A549 (cell line): ENCODE measurements at regions not wholly inside any gene's neighbourhood (a gene's known extent, or its start where the extent isn't known, plus 50 kb on each side); places are given as distances from the start of the nearest gene placed in this dataset.

Source experiments
- ATAC-seq, 2 experiments: fragments of 200-7000 bp in 1 of 2; fragments of >200 bp in 1 of 2; cut with Nextera tagmentation in 1 of 2; cut with Tn5 transposase in 1 of 2; 3 replicates each; pipeline versions ENCODE4 v1.8.0 to v1.9.1; 2018 to 2020; ENCODE audit warnings: mild to moderate bottlenecking in 1 of 2, moderate library complexity in 1 of 2
- CTCF ChIA-PET: fragments of 300-600 bp; sonication (Branson Sonifier 250); formaldehyde crosslinking; extraction: SDS; loops from one replicate; lab custom pipeline; 2021; ENCODE audit warnings: antibody characterized with exemption, inconsistent platforms; lab: Yijun Ruan, JAX
- POLR2A ChIA-PET: fragments of 350-600 bp; formaldehyde crosslinking; extraction: SDS; loops from one replicate; lab custom pipeline; 2021; ENCODE audit warnings: antibody characterized with exemption, inconsistent platforms; lab: Yijun Ruan, JAX
- DNase-seq, 2 experiments: peaks; one replicate each; pipeline versions ENCODE4 v3.0.0 to v3.0.0-alpha.2; 2011 to 2016; ENCODE audit warnings: low read depth in 1 of 2, low spot score in 1 of 2
- FAIRE-seq: peaks from 2 replicates; lab custom pipeline; 2011; peaks lifted over from hg19 to GRCh38; lab: Jason Lieb, UNC
- H3K27ac ChIP-seq, 2 experiments: fragments of >200 bp; sonication (Bioruptor Twin); formaldehyde crosslinking; 3 replicates each; pipeline ENCODE4 v1.5.1; 2016 to 2017
- H3K4me1 ChIP-seq: fragments of >200 bp; sonication (Bioruptor Twin); formaldehyde crosslinking; 3 replicates; pipeline ENCODE4 v1.6.1; 2016
- H3K4me2 ChIP-seq: fragments of >200 bp; sonication (Bioruptor Twin); formaldehyde crosslinking; 3 replicates; pipeline ENCODE4 v1.6.1; 2016
- H3K4me3 ChIP-seq: fragments of >200 bp; sonication (Bioruptor Twin); formaldehyde crosslinking; 3 replicates; pipeline ENCODE4 v1.5.1; 2016
- H3K9me3 ChIP-seq: fragments of >200 bp; sonication (Bioruptor Twin); formaldehyde crosslinking; 3 replicates; pipeline ENCODE4 v1.6.1; 2016
- CBX2 ChIP-seq: fragments of 200-600 bp; sonication (generic); IDR thresholded peaks from 2 replicates; pipeline ENCODE4 v1.6.1; 2016; ENCODE audit warnings: low read depth, mild to moderate bottlenecking, borderline replicate concordance
- CBX8 ChIP-seq: fragments of 200-600 bp; sonication (generic); IDR thresholded peaks from 2 replicates; pipeline ENCODE4 v1.6.1; 2016
- CEBPB ChIP-seq, 2 experiments: fragments of >200 bp in 1 of 2; sonication (Bioruptor Twin) in 1 of 2; formaldehyde crosslinking in 1 of 2; IDR thresholded peaks; 2 replicates each; pipeline ENCODE4 v1.6.1; 2012 to 2016
- EHMT2 ChIP-seq: fragments of 200-600 bp; sonication (generic); IDR thresholded peaks from 2 replicates; pipeline ENCODE4 v1.6.1; 2016; ENCODE audit warnings: antibody characterized with exemption, low read depth, mild to moderate bottlenecking, moderate library complexity
- EP300 ChIP-seq, 2 experiments: fragments of >200 bp; sonication (Bioruptor Twin); formaldehyde crosslinking; IDR thresholded peaks; 2 replicates in 1 of 2; 3 replicates in 1 of 2; pipeline ENCODE4 v1.6.1; 2016 to 2017
- ESRRA ChIP-seq: fragments of 150-350 bp; IDR thresholded peaks from 2 replicates; pipeline ENCODE4 v1.6.1; 2014; ENCODE audit warnings: mild to moderate bottlenecking, low read length, borderline replicate concordance
- FOSB ChIP-seq: fragments of 250-450 bp; sonication (Bioruptor Pico); IDR thresholded peaks from 2 replicates; pipeline ENCODE4 v1.5.0; 2020; ENCODE audit warnings: mild to moderate bottlenecking, moderate library complexity
- FOXS1 ChIP-seq: fragments of 250-450 bp; sonication (Bioruptor Pico); IDR thresholded peaks from 2 replicates; pipeline ENCODE4 v1.5.0; 2020; ENCODE audit warnings: mild to moderate bottlenecking, moderate library complexity
- GATA3 ChIP-seq: IDR thresholded peaks from 2 replicates; pipeline ENCODE4 v1.6.1; 2012; ENCODE audit warnings: borderline replicate concordance
- HOXB13 ChIP-seq: fragments of 250-450 bp; sonication (Bioruptor Pico); IDR thresholded peaks from 2 replicates; pipeline ENCODE4 v1.5.0; 2020; ENCODE audit warnings: low read depth, mild to moderate bottlenecking, moderate library complexity
- JUN ChIP-seq, 2 experiments: fragments of >200 bp; sonication (Bioruptor Twin); formaldehyde crosslinking; IDR thresholded peaks; 2 replicates in 1 of 2; 3 replicates in 1 of 2; pipeline ENCODE4 v1.6.1; 2016 to 2017
- MAZ ChIP-seq: fragments of 150-350 bp; IDR thresholded peaks from 2 replicates; pipeline ENCODE4 v1.6.1; 2014; ENCODE audit warnings: antibody characterized with exemption, low read depth, low read length, borderline replicate concordance
- NR3C1 ChIP-seq: fragments of >200 bp; sonication (Bioruptor Twin); formaldehyde crosslinking; IDR thresholded peaks from 3 replicates; pipeline ENCODE4 v1.6.1; 2017
- PHF8 ChIP-seq: fragments of 200-600 bp; sonication (generic); IDR thresholded peaks from 2 replicates; pipeline ENCODE4 v1.6.1; 2016; ENCODE audit warnings: low read depth, mild to moderate bottlenecking, antibody characterized with exemption, moderate library complexity, borderline replicate concordance
- RAD21 ChIP-seq, 2 experiments: fragments of >200 bp in 1 of 2; sonication (Bioruptor Twin) in 1 of 2; formaldehyde crosslinking in 1 of 2; IDR thresholded peaks in 1 of 2; conservative IDR thresholded peaks in 1 of 2; 2 replicates in 1 of 2; 3 replicates in 1 of 2; pipeline ENCODE4 v1.6.1; 2012 to 2018; ENCODE audit warnings: inconsistent platforms in 1 of 2
- RCOR1 ChIP-seq: fragments of 150-350 bp; IDR thresholded peaks from 2 replicates; pipeline ENCODE4 v1.6.1; 2014; ENCODE audit warnings: antibody characterized with exemption, low read length, low read depth
- RNF2 ChIP-seq: fragments of 200-600 bp; sonication (generic); IDR thresholded peaks from 2 replicates; pipeline ENCODE4 v1.6.1; 2016; ENCODE audit warnings: low read depth, mild to moderate bottlenecking, antibody characterized with exemption, moderate library complexity, borderline replicate concordance
- SMC3 ChIP-seq: fragments of >200 bp; sonication (Bioruptor Twin); formaldehyde crosslinking; IDR thresholded peaks from 3 replicates; pipeline ENCODE4 v1.6.1; 2018; ENCODE audit warnings: inconsistent platforms
- ZFP36 ChIP-seq: fragments of 450-650 bp; IDR thresholded peaks from 2 replicates; pipeline ENCODE4 v1.6.1; 2014; ENCODE audit warnings: borderline replicate concordance; ENCODE audit not compliant: partially characterized antibody
- ZNF302 ChIP-seq: fragments of 250-450 bp; sonication (Bioruptor Pico); IDR thresholded peaks from 2 replicates; pipeline ENCODE4 v1.9.0; 2021; ENCODE audit warnings: inconsistent platforms, mild to moderate bottlenecking, moderate library complexity
- WGBS: methylation state at CpG from one replicate; pipeline ENCODE4 v1.1.6; 2017; ENCODE audit errors: missing lambda C conversion rate; 5-methylcytosine and 5-hydroxymethylcytosine counted together
- TF ChIP-seq, protein P1 (sequence below): fragments of >200 bp; sonication (Bioruptor Twin); formaldehyde crosslinking; IDR thresholded peaks from 2 replicates; pipeline ENCODE4 v1.6.1; 2016
- TF ChIP-seq, protein P2 (sequence below): fragments of 200-600 bp; sonication (generic); IDR thresholded peaks from 2 replicates; pipeline ENCODE4 v1.6.1; 2016; ENCODE audit warnings: antibody characterized with exemption, mild to moderate bottlenecking, moderate library complexity
- TF ChIP-seq, protein P3 (sequence below): fragments of >200 bp; sonication (Bioruptor Twin); formaldehyde crosslinking; IDR thresholded peaks from 3 replicates; pipeline ENCODE4 v1.5.1; 2016

DNA sequence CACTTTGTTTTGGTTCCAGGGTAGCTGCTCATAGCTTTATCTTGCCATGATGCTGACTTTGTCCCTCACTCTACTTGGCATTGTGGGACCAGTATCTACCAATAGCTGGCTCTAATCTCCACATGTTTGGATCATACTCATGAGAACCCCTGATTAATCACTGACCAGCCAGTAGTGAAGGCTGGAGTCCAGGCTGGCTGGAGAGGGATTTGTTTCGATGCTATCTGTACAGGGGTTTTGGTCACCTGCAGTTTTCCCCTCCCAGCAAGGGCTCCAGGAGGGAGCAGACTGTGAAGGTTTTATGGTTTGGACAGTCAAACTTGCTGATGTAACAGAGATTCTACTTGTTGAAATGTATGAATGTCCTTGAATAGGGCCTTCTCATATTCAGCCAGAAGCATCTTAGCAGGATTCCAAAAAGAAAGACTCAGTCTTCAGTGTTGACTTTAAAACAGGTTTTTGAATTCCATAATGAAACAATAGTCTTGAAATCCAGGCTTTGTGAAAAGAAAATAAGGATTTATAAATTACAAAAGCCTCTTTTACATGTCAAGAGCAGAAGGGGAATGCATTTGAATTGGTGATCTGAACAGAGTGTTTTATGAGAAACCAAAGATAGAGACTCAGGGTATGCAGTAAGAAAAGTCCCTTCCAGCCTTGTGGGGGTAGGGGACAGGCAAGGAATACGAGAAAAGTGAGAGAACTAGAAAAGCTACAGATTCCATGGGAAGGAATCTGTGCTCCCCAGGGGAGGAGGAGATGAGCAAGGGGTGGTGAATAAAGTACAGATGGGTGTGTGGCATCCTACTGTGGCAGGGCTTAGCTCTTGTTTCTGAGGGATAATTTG, 103.1 kb upstream of the SHISA3 start:
- WGBS = 8% methylated on average over 2 of the region's 2 CpGs
- H3K27ac ChIP-seq = no peak overlapping the region
- POLR2A ChIA-PET = no interaction called here
- H3K4me3 ChIP-seq = no peak overlapping the region
- ATAC-seq = no peak
- no peaks in the 10 kb centered on the region for H3K4me1 ChIP-seq
- DNase-seq = no peak
- no peak for TF ChIP-seq ZNF302 (CRISPR knock-in tag)
- TF ChIP-seq, protein P1, sequence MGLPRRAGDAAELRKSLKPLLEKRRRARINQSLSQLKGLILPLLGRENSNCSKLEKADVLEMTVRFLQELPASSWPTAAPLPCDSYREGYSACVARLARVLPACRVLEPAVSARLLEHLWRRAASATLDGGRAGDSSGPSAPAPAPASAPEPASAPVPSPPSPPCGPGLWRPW = no peak
- TF ChIP-seq, protein P2, sequence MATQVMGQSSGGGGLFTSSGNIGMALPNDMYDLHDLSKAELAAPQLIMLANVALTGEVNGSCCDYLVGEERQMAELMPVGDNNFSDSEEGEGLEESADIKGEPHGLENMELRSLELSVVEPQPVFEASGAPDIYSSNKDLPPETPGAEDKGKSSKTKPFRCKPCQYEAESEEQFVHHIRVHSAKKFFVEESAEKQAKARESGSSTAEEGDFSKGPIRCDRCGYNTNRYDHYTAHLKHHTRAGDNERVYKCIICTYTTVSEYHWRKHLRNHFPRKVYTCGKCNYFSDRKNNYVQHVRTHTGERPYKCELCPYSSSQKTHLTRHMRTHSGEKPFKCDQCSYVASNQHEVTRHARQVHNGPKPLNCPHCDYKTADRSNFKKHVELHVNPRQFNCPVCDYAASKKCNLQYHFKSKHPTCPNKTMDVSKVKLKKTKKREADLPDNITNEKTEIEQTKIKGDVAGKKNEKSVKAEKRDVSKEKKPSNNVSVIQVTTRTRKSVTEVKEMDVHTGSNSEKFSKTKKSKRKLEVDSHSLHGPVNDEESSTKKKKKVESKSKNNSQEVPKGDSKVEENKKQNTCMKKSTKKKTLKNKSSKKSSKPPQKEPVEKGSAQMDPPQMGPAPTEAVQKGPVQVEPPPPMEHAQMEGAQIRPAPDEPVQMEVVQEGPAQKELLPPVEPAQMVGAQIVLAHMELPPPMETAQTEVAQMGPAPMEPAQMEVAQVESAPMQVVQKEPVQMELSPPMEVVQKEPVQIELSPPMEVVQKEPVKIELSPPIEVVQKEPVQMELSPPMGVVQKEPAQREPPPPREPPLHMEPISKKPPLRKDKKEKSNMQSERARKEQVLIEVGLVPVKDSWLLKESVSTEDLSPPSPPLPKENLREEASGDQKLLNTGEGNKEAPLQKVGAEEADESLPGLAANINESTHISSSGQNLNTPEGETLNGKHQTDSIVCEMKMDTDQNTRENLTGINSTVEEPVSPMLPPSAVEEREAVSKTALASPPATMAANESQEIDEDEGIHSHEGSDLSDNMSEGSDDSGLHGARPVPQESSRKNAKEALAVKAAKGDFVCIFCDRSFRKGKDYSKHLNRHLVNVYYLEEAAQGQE = no peak
- TF ChIP-seq CEBPB (IDR thresholded peaks at IDR 0.05) = no peak
- no peak for TF ChIP-seq HOXB13
- TF ChIP-seq GATA3 = no peak
- TF ChIP-seq FOXS1 = no peak
- no peak for TF ChIP-seq NR3C1
- no peak for TF ChIP-seq ESRRA
- TF ChIP-seq CBX2 = no peak
- TF ChIP-seq MAZ = no peak
- TF ChIP-seq RNF2 = no peak
- TF ChIP-seq RAD21 (conservative IDR thresholded peaks at IDR 0.05 in 1 of 2, IDR thresholded peaks at IDR 0.05 in 1 of 2) = no peak
- TF ChIP-seq JUN (IDR thresholded peaks at IDR 0.05) = no peak
- no peak for TF ChIP-seq FOSB
- TF ChIP-seq, protein P3, sequence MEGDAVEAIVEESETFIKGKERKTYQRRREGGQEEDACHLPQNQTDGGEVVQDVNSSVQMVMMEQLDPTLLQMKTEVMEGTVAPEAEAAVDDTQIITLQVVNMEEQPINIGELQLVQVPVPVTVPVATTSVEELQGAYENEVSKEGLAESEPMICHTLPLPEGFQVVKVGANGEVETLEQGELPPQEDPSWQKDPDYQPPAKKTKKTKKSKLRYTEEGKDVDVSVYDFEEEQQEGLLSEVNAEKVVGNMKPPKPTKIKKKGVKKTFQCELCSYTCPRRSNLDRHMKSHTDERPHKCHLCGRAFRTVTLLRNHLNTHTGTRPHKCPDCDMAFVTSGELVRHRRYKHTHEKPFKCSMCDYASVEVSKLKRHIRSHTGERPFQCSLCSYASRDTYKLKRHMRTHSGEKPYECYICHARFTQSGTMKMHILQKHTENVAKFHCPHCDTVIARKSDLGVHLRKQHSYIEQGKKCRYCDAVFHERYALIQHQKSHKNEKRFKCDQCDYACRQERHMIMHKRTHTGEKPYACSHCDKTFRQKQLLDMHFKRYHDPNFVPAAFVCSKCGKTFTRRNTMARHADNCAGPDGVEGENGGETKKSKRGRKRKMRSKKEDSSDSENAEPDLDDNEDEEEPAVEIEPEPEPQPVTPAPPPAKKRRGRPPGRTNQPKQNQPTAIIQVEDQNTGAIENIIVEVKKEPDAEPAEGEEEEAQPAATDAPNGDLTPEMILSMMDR = no peak
- no peak for TF ChIP-seq EP300 (IDR thresholded peaks at IDR 0.05)
- no peak for TF ChIP-seq SMC3
- CTCF ChIA-PET = interaction anchor here (0.7 to 1.4 kb wide), 5 partner anchors 9 to 225 kb away, joined by 3 read pairs; no protein-coding TSS in a partner anchor
- no peak for FAIRE-seq
- H3K9me3 ChIP-seq = no peaks in the 10 kb centered on the region
- H3K4me2 ChIP-seq = no peak overlapping the region

DNA sequence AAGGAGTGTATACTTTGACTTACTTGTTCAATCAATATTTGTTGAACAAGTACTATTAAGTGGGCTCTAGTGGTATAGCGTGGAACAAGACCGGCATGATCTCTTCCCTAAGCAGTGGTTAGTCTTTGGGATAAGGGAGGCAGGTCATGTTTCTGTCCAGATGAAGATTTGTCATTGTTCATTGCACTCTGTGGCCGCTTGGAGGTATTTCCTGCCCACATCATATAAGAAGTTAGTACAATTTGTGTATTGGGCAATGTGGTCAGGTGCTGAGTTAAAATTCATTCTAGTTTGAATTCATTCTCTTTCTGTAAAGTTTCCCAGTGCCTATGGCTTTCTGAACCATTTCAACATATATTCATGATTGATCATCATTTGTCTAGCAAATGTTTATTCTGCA, 101.1 kb upstream of the SHISA3 start:
- CTCF ChIA-PET = no interaction called here
- no peak overlapping the region for H3K27ac ChIP-seq
- no peaks in the 10 kb centered on the region for H3K4me1 ChIP-seq
- POLR2A ChIA-PET = no interaction called here
- FAIRE-seq = no peak
- 32% methylated on average over 3 of the region's 3 CpGs for WGBS
- peak in 1 of 2 experiments; percentile 43; a peak in 1 of 6 replicates for ATAC-seq
- H3K4me3 ChIP-seq = no peak overlapping the region
- no peaks in the 10 kb centered on the region for H3K9me3 ChIP-seq
- peak in 1 of 2 experiments; percentile 4 for DNase-seq
- no peak overlapping the region for H3K4me2 ChIP-seq
- TF ChIP-seq JUN (IDR thresholded peaks at IDR 0.05) (no peak), CBX8 (no peak), PHF8 (no peak), EHMT2 (no peak), ESRRA (no peak), RCOR1 (no peak), ZFP36 (no peak), NR3C1 (no peak)
